HPDE6-E6E7 (cell line): ENCODE measurements at regions not wholly inside any gene's neighbourhood (a gene's known extent, or its start where the extent isn't known, plus 50 kb on each side); places are given as distances from the start of the nearest gene placed in this dataset.

Experiments
- DNase-seq: peaks from one replicate; pipeline ENCODE4 v3.0.0; 2011; ENCODE audit warnings: missing footprints; ENCODE audit errors: extremely low spot score

- DNase-seq: no peak
These were observed 123.1 kb downstream of the ZNF664 start for GRCh38 chr12:124096109-124096508.

GRCh38 chr12:124096869-124097434 lies 123.9 kb downstream of the ZNF664 start:
- DNase-seq: no peak

- DNase-seq: no peak
These were observed 124.7 kb downstream of the ZNF664 start for GRCh38 chr12:124097701-124098100.

- no peak for DNase-seq
These were observed 125.2 kb downstream of the ZNF664 start for GRCh38 chr12:124098101-124098757.

GRCh38 chr12:124098887-124099286 lies 125.9 kb downstream of the ZNF664 start:
- no peak for DNase-seq

GRCh38 chr12:124099661-124100060 lies 126.6 kb downstream of the ZNF664 start:
- no peak for DNase-seq

GRCh38 chr12:124100572-124101178 lies 127.7 kb downstream of the ZNF664 start:
- no peak for DNase-seq

- no peak for DNase-seq
These were observed 132.5 kb downstream of the ZNF664 start for GRCh38 chr12:124105546-124105945.

- no peak for DNase-seq
These were observed 134.3 kb downstream of the ZNF664 start for GRCh38 chr12:124107351-124107750.

- no peak for DNase-seq
These were observed 136.7 kb downstream of the ZNF664 start for GRCh38 chr12:124109760-124110159.

GRCh38 chr12:124110372-124110883 lies 137.4 kb downstream of the ZNF664 start:
- DNase-seq: no peak

GRCh38 chr12:124111006-124111405 lies 138.0 kb downstream of the ZNF664 start:
- no peak for DNase-seq

GRCh38 chr12:124114316-124114715 lies 141.3 kb downstream of the ZNF664 start:
- DNase-seq: no peak

GRCh38 chr12:124115496-124115895 lies 142.5 kb downstream of the ZNF664 start:
- DNase-seq: no peak

GRCh38 chr12:124115976-124116690 lies 143.1 kb downstream of the ZNF664 start:
- DNase-seq: no peak

GRCh38 chr12:124120739-124121138 lies 147.7 kb downstream of the ZNF664 start:
- no peak for DNase-seq

GRCh38 chr12:124122722-124123121 lies 149.7 kb downstream of the ZNF664 start:
- DNase-seq: no peak

GRCh38 chr12:124123296-124124000 lies 150.4 kb downstream of the ZNF664 start:
- no peak for DNase-seq

- peak; percentile 64 for DNase-seq
These were observed 152.3 kb downstream of the ZNF664 start for GRCh38 chr12:124125203-124125871.

- DNase-seq: no peak
These were observed 154.1 kb downstream of the ZNF664 start for GRCh38 chr12:124126950-124127655.

GRCh38 chr12:124129132-124129531 lies 156.1 kb downstream of the ZNF664 start:
- DNase-seq: no peak
